DMS53 (cell line): ENCODE measurements at regions not wholly inside any gene's neighbourhood (a gene's known extent, or its start where the extent isn't known, plus 50 kb on each side); places are given as distances from the start of the nearest gene placed in this dataset.

Source experiments
- DNase-seq: peaks from one replicate; lab custom pipeline; 2025; lab: John Stamatoyannopoulos, UW

- no peak for DNase-seq
Observed at GRCh38 chr5:103375863-103376591, 117.5 kb downstream of the MACIR start.

GRCh38 chr5:103375350-103375749, 116.8 kb downstream of the MACIR start:
- DNase-seq: peak; percentile 35

- DNase-seq: no peak
Observed at GRCh38 chr5:103374473-103374963, 116.0 kb downstream of the MACIR start.

GRCh38 chr5:103373597-103374472, 115.3 kb downstream of the MACIR start:
- DNase-seq: peak; percentile 75

GRCh38 chr5:103371046-103371607, 112.6 kb downstream of the MACIR start:
- DNase-seq: peak; percentile 37

GRCh38 chr5:103369125-103370120, 110.9 kb downstream of the MACIR start:
- DNase-seq: no peak

GRCh38 chr5:103367702-103368101, 109.1 kb downstream of the MACIR start:
- DNase-seq: no peak

GRCh38 chr5:103366918-103367549, 108.5 kb downstream of the MACIR start:
- no peak for DNase-seq

- DNase-seq: peak; percentile 36
Observed at GRCh38 chr5:103364074-103364473, 105.5 kb downstream of the MACIR start.

GRCh38 chr5:103362211-103362610, 103.6 kb downstream of the MACIR start:
- DNase-seq: no peak

- no peak for DNase-seq
Observed at GRCh38 chr5:103360475-103360874, 101.9 kb downstream of the MACIR start.

GRCh38 chr5:103358305-103358995, 99.9 kb downstream of the MACIR start:
- no peak for DNase-seq

- no peak for DNase-seq
Observed at GRCh38 chr5:103357636-103358035, 99.1 kb downstream of the MACIR start.

- no peak for DNase-seq
Observed at GRCh38 chr5:103356350-103357091, 98.0 kb downstream of the MACIR start.

- DNase-seq: no peak
Observed at GRCh38 chr5:103355579-103355978, 97.0 kb downstream of the MACIR start.

- DNase-seq: no peak
Observed at GRCh38 chr5:103354446-103354845, 95.9 kb downstream of the MACIR start.

GRCh38 chr5:103353581-103353980, 95.0 kb downstream of the MACIR start:
- no peak for DNase-seq

GRCh38 chr5:103347716-103348423, 89.3 kb downstream of the MACIR start:
- peak; percentile 53 for DNase-seq

GRCh38 chr5:103346162-103346748, 87.7 kb downstream of the MACIR start:
- DNase-seq: no peak
